Adrenal gland (tissue), 9 donors: ENCODE measurements at regions not wholly inside any gene's neighbourhood (a gene's known extent, or its start where the extent isn't known, plus 50 kb on each side); places are given as distances from the start of the nearest gene placed in this dataset.

Experiments used
- DNase-seq, 7 donors: peaks; one replicate each; pipeline ENCODE4 v3.0.0-alpha.2; 2019 to 2020
- H3K27ac ChIP-seq, 5 donors: fragments of 200-600 bp; sonication (generic) in 4 of 5; 1 replicate in 3 of 5; 2 replicates in 2 of 5; pipeline versions ENCODE4 v1.5.1 to v1.8.0; 2016 to 2020; ENCODE audit warnings: mild to moderate bottlenecking in 1 of 5
- H3K27me3 ChIP-seq: fragments of 200-600 bp; 2 replicates; pipeline ENCODE4 v1.8.0; 2021
- H3K36me3 ChIP-seq, 2 donors: fragments of 200-600 bp; replicated peaks in 1 of 2; 1 replicate in 1 of 2; 2 replicates in 1 of 2; pipeline versions ENCODE4 v1.5.1 to v1.8.0; 2018 to 2022
- H3K4me1 ChIP-seq, 2 donors: fragments of 200-600 bp; replicated peaks in 1 of 2; 1 replicate in 1 of 2; 2 replicates in 1 of 2; pipeline versions ENCODE4 v1.5.1 to v1.8.0; 2018 to 2021
- H3K4me3 ChIP-seq, 4 donors: fragments of 200-600 bp; sonication (generic) in 3 of 4; one replicate each; pipeline ENCODE4 v1.5.1; 2016 to 2018
- H3K9me3 ChIP-seq, 3 donors: fragments of 200-600 bp; sonication (generic) in 1 of 3; replicated peaks in 1 of 3; 1 replicate in 2 of 3; 2 replicates in 1 of 3; pipeline versions ENCODE4 v1.5.1 to v1.8.0; 2016 to 2021
- CTCF ChIP-seq, 6 experiments: fragments of 450-650 bp in 4 of 6; fragments of 200-600 bp in 2 of 6; sonication (generic) in 1 of 6; IDR thresholded peaks; 1 replicate in 5 of 6; 2 replicates in 1 of 6; pipeline versions ENCODE4 v1.5.1 to v1.8.0; 2016 to 2021; ENCODE audit warnings: antibody characterized with exemption in 6 of 6, mild to moderate bottlenecking in 2 of 6, moderate library complexity in 1 of 6
- POLR2A ChIP-seq, 2 donors: fragments of 450-650 bp; IDR thresholded peaks; one replicate each; pipeline ENCODE4 v1.6.1; 2017; ENCODE audit warnings: antibody characterized with exemption in 2 of 2, mild to moderate bottlenecking in 2 of 2, moderate library complexity in 1 of 2
- WGBS, 4 donors: extraction: QIAGEN DNeasy Blood & Tissue Kit in 2 of 4; methylation state at CpG; one replicate each; pipeline versions ENCODE4 v1.1.5 to v1.1.7; 2013 to 2017; 5-methylcytosine and 5-hydroxymethylcytosine counted together
- intact Hi-C, 2 donors: fragments of 100-400 bp; cut with DNase I; formaldehyde crosslinking; loops; one replicate each; pipeline versions ENCODE4 v1.14.1 to v1.15.0; 2022 to 2023
- donor health status: healthy with polysubstance abuse.
- donor health status: Bipolar disorder and iron deficiency.
- donor health status: DM: yes; HTN: yes; CAD: no.
- donor health status: DM: no; HTN: no; CAD: no.
- donor health status: DM: no; HTN: no; CAD: no.

GRCh38 chr16:64426131-64426666, 695.7 kb downstream of the CDH11 start:
- H3K4me1 ChIP-seq, result peaks cover 3 to 8% of the 10 kb centered on the region in 2 donors

GRCh38 chr16:64425381-64425780, 696.5 kb downstream of the CDH11 start:
- TF ChIP-seq POLR2A (IDR thresholded peaks at IDR 0.05) (no peak), CTCF (IDR thresholded peaks at IDR 0.05) (no peak)
- Histone ChIP-seq H3K27me3 (no peaks in the 10 kb centered on the region), H3K9me3 (peaks cover 0 to 3% (median 0%) of the 10 kb centered on the region in 3 donors), H3K4me1 (peaks cover 3 to 8% of the 10 kb centered on the region in 2 donors), H3K27ac (no peak overlapping the region), H3K4me3 (no peak overlapping the region), H3K36me3 (no peaks in the 10 kb centered on the region)
- DNase-seq, result no peak
- intact Hi-C loops, result no loop called here

More at GRCh38 chr16:64426131-64426666, 695.7 kb downstream of the CDH11 start:
- no peak for DNase-seq
- H3K27ac ChIP-seq, result no peak overlapping the region
- 86 to 96% (median 90%) methylated on average over 3 of the region's 3 CpGs for WGBS, 4 donors
- no peaks in the 10 kb centered on the region for H3K36me3 ChIP-seq
- H3K4me3 ChIP-seq, result no peak overlapping the region
- H3K9me3 ChIP-seq, result peaks cover 0 to 3% (median 0%) of the 10 kb centered on the region in 3 donors
- H3K27me3 ChIP-seq, result no peaks in the 10 kb centered on the region
- TF ChIP-seq CTCF (IDR thresholded peaks at IDR 0.05) (no peak), POLR2A (IDR thresholded peaks at IDR 0.05) (no peak)
- intact Hi-C loops, result no loop called here

- no peaks in the 10 kb centered on the region for H3K4me1 ChIP-seq
- intact Hi-C loops, result no loop called here
- TF ChIP-seq CTCF (IDR thresholded peaks at IDR 0.05) (no peak), POLR2A (IDR thresholded peaks at IDR 0.05) (no peak)
- WGBS, 4 donors, result 54 to 71% (median 69%) methylated on average over 1 of the region's 1 CpG
- H3K36me3 ChIP-seq, result no peaks in the 10 kb centered on the region
- no peak overlapping the region for H3K27ac ChIP-seq
- H3K4me3 ChIP-seq, result no peak overlapping the region
- H3K27me3 ChIP-seq, result no peaks in the 10 kb centered on the region
- no peak for DNase-seq
- H3K9me3 ChIP-seq, result no peaks in the 10 kb centered on the region
Observed at GRCh38 chr16:64422259-64422658, 699.6 kb downstream of the CDH11 start.

- WGBS, 4 donors, result 70 to 93% (median 74%) methylated on average over 1 of the region's 1 CpG
- peaks cover 0 to 3% of the 10 kb centered on the region in 2 donors for H3K4me1 ChIP-seq
- no peak for DNase-seq
- H3K9me3 ChIP-seq, result no peaks in the 10 kb centered on the region
- H3K36me3 ChIP-seq, result no peaks in the 10 kb centered on the region
- no peak for TF ChIP-seq POLR2A (IDR thresholded peaks at IDR 0.05)
- TF ChIP-seq CTCF (IDR thresholded peaks at IDR 0.05), result no peak
- no peak overlapping the region for H3K4me3 ChIP-seq
- intact Hi-C loops, result no loop called here
- H3K27ac ChIP-seq, result no peak overlapping the region
- H3K27me3 ChIP-seq, result no peaks in the 10 kb centered on the region
Observed at GRCh38 chr16:64421515-64421914, 700.3 kb downstream of the CDH11 start.
